Esophagus muscularis mucosa (tissue), 3 donors: ENCODE measurements at regions not wholly inside any gene's neighbourhood (a gene's known extent, or its start where the extent isn't known, plus 50 kb on each side); places are given as distances from the start of the nearest gene placed in this dataset.

Experiments
- CTCF ChIP-seq, 3 experiments: fragments of 200-600 bp in 2 of 3; fragments of 450-650 bp in 1 of 3; sonication (generic) in 2 of 3; IDR thresholded peaks; one replicate each; pipeline ENCODE4 v1.5.1; 2017 to 2019; ENCODE audit warnings: antibody characterized with exemption in 3 of 3, mild to moderate bottlenecking in 2 of 3, moderate library complexity in 1 of 3
- EP300 ChIP-seq: sonication (generic); formaldehyde crosslinking; IDR thresholded peaks from one replicate; pipeline ENCODE4 v1.6.1; 2017; ENCODE audit warnings: antibody characterized with exemption

GRCh38 chr11:27209562-27210005, 153.4 kb downstream of the CCDC34 start:
- TF ChIP-seq CTCF (IDR thresholded peaks at IDR 0.05), result no peak
- TF ChIP-seq EP300, result no peak
